ENCODE measurements at regions not wholly inside any gene's neighbourhood (a gene's known extent, or its start where the extent isn't known, plus 50 kb on each side); places are given as distances from the start of the nearest gene placed in this dataset.

GRCh38 chr11:69999721-70000120 lies 78.4 kb upstream of the ANO1 start:
- TF ChIP-seq ZBED4 (CRISPR knock-in tag; IDR thresholded peaks at IDR 0.05; ENCODE audit: borderline replicate concordance) = no peak
- no peak for TF ChIP-seq TCF7L2 (IDR thresholded peaks at IDR 0.05; ENCODE audit: low read depth, low read length)
- TF ChIP-seq ATF2 (CRISPR knock-in tag; IDR thresholded peaks at IDR 0.05) = no peak
- no peak for TF ChIP-seq ZNF720 (CRISPR knock-in tag; IDR thresholded peaks at IDR 0.05)
- no peak for TF ChIP-seq POLR2A (IDR thresholded peaks at IDR 0.05; ENCODE audit: insufficient read depth in 1 of 2, low read depth in 2 of 2, low read length in 2 of 2)
- TF ChIP-seq ZNF572 (CRISPR knock-in tag; IDR thresholded peaks at IDR 0.05) = no peak
- TF ChIP-seq ZBTB40 (IDR thresholded peaks at IDR 0.05) = no peak
- no peak for TF ChIP-seq ZBTB40 (CRISPR knock-in tag; IDR thresholded peaks at IDR 0.05)
- TF ChIP-seq ASH2L (IDR thresholded peaks at IDR 0.05; ENCODE audit: insufficient read length, low read depth, low read length) = no peak
- TF ChIP-seq ZBTB7A (CRISPR knock-in tag; IDR thresholded peaks at IDR 0.05) = no peak

Data from HepG2 (cell line).